Loucy (cell line): ENCODE measurements at regions not wholly inside any gene's neighbourhood (a gene's known extent, or its start where the extent isn't known, plus 50 kb on each side); places are given as distances from the start of the nearest gene placed in this dataset.
"Not testable (repeated sequence)": the region's sequence is repeated elsewhere in the genome, so short reads cannot be mapped to it uniquely, and the experiment has no call there.

Source experiments
- H2AFZ ChIP-seq: fragments of 200-600 bp; sonication (generic); 2 replicates; pipeline ENCODE4 v1.6.0; 2016; ENCODE audit warnings: antibody characterized with exemption, mild to moderate bottlenecking, low read length, moderate library complexity
- H3F3A ChIP-seq: fragments of 200-600 bp; 2 replicates; pipeline ENCODE4 v1.6.0; 2016; ENCODE audit warnings: antibody characterized with exemption, low read depth, mild to moderate bottlenecking
- H3K27me3 ChIP-seq: fragments of 200-600 bp; sonication (generic); 2 replicates; pipeline ENCODE4 v1.6.1; 2014; ENCODE audit warnings: low read length, mild to moderate bottlenecking; ENCODE audit not compliant: insufficient read depth, poor library complexity, severe bottlenecking
- H3K36me3 ChIP-seq: fragments of 200-600 bp; sonication (generic); 2 replicates; pipeline ENCODE4 v1.6.1; 2016; ENCODE audit warnings: low read length; ENCODE audit not compliant: insufficient read depth
- H3K4me1 ChIP-seq: fragments of 200-600 bp; sonication (generic); 2 replicates; pipeline ENCODE4 v1.5.1; 2014; ENCODE audit warnings: low read length, mild to moderate bottlenecking; ENCODE audit not compliant: insufficient read depth, poor library complexity, severe bottlenecking
- H3K4me2 ChIP-seq: fragments of 200-600 bp; sonication (generic); 2 replicates; pipeline ENCODE4 v1.6.0; 2014; ENCODE audit warnings: antibody characterized with exemption, low read length, low read depth, mild to moderate bottlenecking; ENCODE audit not compliant: poor library complexity, severe bottlenecking
- H3K4me3 ChIP-seq: fragments of 200-600 bp; sonication (generic); 2 replicates; pipeline ENCODE4 v1.5.1; 2014; ENCODE audit warnings: low read length, mild to moderate bottlenecking, mixed read lengths; ENCODE audit not compliant: poor library complexity, severe bottlenecking
- H3K79me2 ChIP-seq: fragments of 200-600 bp; sonication (generic); 2 replicates; pipeline ENCODE4 v1.6.1; 2014; ENCODE audit warnings: low read length; ENCODE audit not compliant: insufficient read depth
- H3K9ac ChIP-seq: fragments of 200-600 bp; sonication (generic); 2 replicates; pipeline ENCODE4 v1.6.0; 2014; ENCODE audit warnings: mild to moderate bottlenecking, low read depth, low read length, moderate library complexity; ENCODE audit not compliant: poor library complexity, severe bottlenecking
- H3K9me2 ChIP-seq: fragments of 200-600 bp; sonication (generic); replicated peaks from 2 replicates; pipeline ENCODE4 v1.6.1; 2016; ENCODE audit warnings: low read depth, low read length, mixed read lengths
- H3K9me3 ChIP-seq: fragments of 200-600 bp; sonication (generic); 2 replicates; pipeline ENCODE4 v1.6.1; 2014; ENCODE audit warnings: mild to moderate bottlenecking, antibody characterized with exemption, low read length, low read depth; ENCODE audit not compliant: insufficient read depth
- H4K20me1 ChIP-seq: fragments of 200-600 bp; sonication (generic); 2 replicates; pipeline ENCODE4 v1.6.0; 2014; ENCODE audit warnings: antibody characterized with exemption, low read length, mild to moderate bottlenecking; ENCODE audit not compliant: insufficient read depth, poor library complexity, severe bottlenecking
- EZH2phosphoT487 ChIP-seq: fragments of 200-600 bp; IDR thresholded peaks from 2 replicates; pipeline ENCODE4 v1.6.1; 2018; ENCODE audit warnings: antibody characterized with exemption, mild to moderate bottlenecking, moderate library complexity, borderline replicate concordance
- TF ChIP-seq, protein P1 (sequence below): fragments of 200-600 bp; sonication (generic); conservative IDR thresholded peaks from 2 replicates; pipeline ENCODE4 v1.5.1; 2014; ENCODE audit warnings: mild to moderate bottlenecking, antibody characterized with exemption, low read length

DNA sequence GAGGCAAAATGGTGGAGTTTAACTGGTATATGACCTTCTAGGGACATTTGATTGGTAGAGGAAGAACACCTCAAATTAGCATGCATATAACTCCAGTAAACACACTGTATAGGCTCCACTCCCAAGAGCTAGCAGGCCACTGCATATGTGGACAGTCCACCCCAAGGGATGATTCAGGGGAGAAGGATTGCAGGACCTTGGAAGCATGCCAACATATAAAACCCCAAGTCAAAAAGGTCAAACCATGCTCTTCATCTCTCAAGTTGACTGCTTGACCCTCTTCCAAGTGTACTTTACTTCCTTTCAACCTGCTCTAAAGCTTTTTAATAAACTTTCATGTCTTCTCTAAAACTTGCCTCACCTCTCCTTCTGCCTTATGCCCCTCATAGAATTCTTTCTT lies 459.9 kb upstream of the CCDC179 start:
- no peaks in the 10 kb centered on the region for H3K36me3 ChIP-seq
- no peaks in the 10 kb centered on the region for H3K9me3 ChIP-seq
- no peaks in the 10 kb centered on the region for H4K20me1 ChIP-seq
- no peaks in the 10 kb centered on the region for H3K4me1 ChIP-seq
- H3K9ac ChIP-seq: no peak overlapping the region
- no peak overlapping the region for H3K4me2 ChIP-seq
- no peak overlapping the region for H3K4me3 ChIP-seq
- no peaks in the 10 kb centered on the region for H3K79me2 ChIP-seq
- no peak overlapping the region for H2AFZ ChIP-seq
- H3F3A ChIP-seq: no peaks in the 10 kb centered on the region
- H3K27me3 ChIP-seq: no peaks in the 10 kb centered on the region
- TF ChIP-seq, protein P1, sequence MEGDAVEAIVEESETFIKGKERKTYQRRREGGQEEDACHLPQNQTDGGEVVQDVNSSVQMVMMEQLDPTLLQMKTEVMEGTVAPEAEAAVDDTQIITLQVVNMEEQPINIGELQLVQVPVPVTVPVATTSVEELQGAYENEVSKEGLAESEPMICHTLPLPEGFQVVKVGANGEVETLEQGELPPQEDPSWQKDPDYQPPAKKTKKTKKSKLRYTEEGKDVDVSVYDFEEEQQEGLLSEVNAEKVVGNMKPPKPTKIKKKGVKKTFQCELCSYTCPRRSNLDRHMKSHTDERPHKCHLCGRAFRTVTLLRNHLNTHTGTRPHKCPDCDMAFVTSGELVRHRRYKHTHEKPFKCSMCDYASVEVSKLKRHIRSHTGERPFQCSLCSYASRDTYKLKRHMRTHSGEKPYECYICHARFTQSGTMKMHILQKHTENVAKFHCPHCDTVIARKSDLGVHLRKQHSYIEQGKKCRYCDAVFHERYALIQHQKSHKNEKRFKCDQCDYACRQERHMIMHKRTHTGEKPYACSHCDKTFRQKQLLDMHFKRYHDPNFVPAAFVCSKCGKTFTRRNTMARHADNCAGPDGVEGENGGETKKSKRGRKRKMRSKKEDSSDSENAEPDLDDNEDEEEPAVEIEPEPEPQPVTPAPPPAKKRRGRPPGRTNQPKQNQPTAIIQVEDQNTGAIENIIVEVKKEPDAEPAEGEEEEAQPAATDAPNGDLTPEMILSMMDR: no peak
- no peak for TF ChIP-seq EZH2phosphoT487
- H3K9me2 ChIP-seq: no peaks in the 10 kb centered on the region

GRCh38 chr11:23335586-23335985 lies 475.3 kb upstream of the CCDC179 start:
- H4K20me1 ChIP-seq, H3F3A ChIP-seq, H2AFZ ChIP-seq, H3K9me2 ChIP-seq, H3K4me3 ChIP-seq, H3K9ac ChIP-seq, H3K36me3 ChIP-seq, H3K4me2 ChIP-seq, H3K27me3 ChIP-seq, H3K79me2 ChIP-seq, H3K9me3 ChIP-seq: not testable (repeated sequence)
- peaks cover 12% of the 10 kb centered on the region for H3K4me1 ChIP-seq

GRCh38 chr11:23336961-23337360 lies 476.7 kb upstream of the CCDC179 start:
- Histone ChIP-seq H3F3A (no peaks in the 10 kb centered on the region), H3K4me2 (no peak overlapping the region), H2AFZ (no peak overlapping the region), H3K9me3 (no peaks in the 10 kb centered on the region), H3K36me3 (no peaks in the 10 kb centered on the region), H3K79me2 (no peaks in the 10 kb centered on the region), H3K4me1 (peaks cover 12% of the 10 kb centered on the region), H3K9me2 (no peaks in the 10 kb centered on the region), H3K4me3 (no peak overlapping the region), H3K27me3 (no peaks in the 10 kb centered on the region), H4K20me1 (no peaks in the 10 kb centered on the region), H3K9ac (no peak overlapping the region)
- TF ChIP-seq EZH2phosphoT487: no peak
- TF ChIP-seq, protein P1: no peak

DNA sequence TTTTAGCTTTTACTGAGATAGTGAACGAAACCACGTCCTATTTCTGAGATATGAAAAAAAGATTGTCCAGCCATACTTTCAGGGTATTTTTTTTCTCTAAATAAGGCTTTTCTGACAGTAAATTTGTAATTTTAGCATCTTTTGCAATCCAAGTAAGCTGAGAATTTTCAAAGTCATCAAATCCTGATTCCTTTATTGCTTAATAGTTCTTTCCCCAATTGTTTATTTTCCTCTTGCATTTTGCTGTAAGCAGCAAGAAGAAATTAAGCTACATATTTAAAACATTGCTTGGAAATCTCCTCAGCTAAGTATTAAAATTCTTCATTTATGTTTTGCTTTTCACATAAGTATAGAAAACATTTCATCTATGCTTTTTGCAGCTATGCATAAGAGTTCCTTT lies 493.3 kb upstream of the CCDC179 start:
- no peak overlapping the region for H3K4me2 ChIP-seq
- no peaks in the 10 kb centered on the region for H3K9me2 ChIP-seq
- no peak overlapping the region for H3K9ac ChIP-seq
- H3K27me3 ChIP-seq: no peaks in the 10 kb centered on the region
- H2AFZ ChIP-seq: no peak overlapping the region
- no peaks in the 10 kb centered on the region for H3F3A ChIP-seq
- no peaks in the 10 kb centered on the region for H4K20me1 ChIP-seq
- H3K36me3 ChIP-seq: no peaks in the 10 kb centered on the region
- no peak overlapping the region for H3K4me3 ChIP-seq
- TF ChIP-seq EZH2phosphoT487: no peak
- TF ChIP-seq, protein P1: no peak
- no peaks in the 10 kb centered on the region for H3K79me2 ChIP-seq
- no peaks in the 10 kb centered on the region for H3K4me1 ChIP-seq
- H3K9me3 ChIP-seq: no peaks in the 10 kb centered on the region
